Adrenal gland (tissue), 5 donors: ENCODE measurements at regions not wholly inside any gene's neighbourhood (a gene's known extent, or its start where the extent isn't known, plus 50 kb on each side); places are given as distances from the start of the nearest gene placed in this dataset.

Experiments
- CTCF ChIP-seq, 6 experiments: fragments of 450-650 bp in 4 of 6; fragments of 200-600 bp in 2 of 6; sonication (generic) in 1 of 6; IDR thresholded peaks; 1 replicate in 5 of 6; 2 replicates in 1 of 6; pipeline versions ENCODE4 v1.5.1 to v1.8.0; 2016 to 2021; ENCODE audit warnings: antibody characterized with exemption in 6 of 6, mild to moderate bottlenecking in 2 of 6, moderate library complexity in 1 of 6
- POLR2A ChIP-seq, 2 donors: fragments of 450-650 bp; IDR thresholded peaks; one replicate each; pipeline ENCODE4 v1.6.1; 2017; ENCODE audit warnings: antibody characterized with exemption in 2 of 2, mild to moderate bottlenecking in 2 of 2, moderate library complexity in 1 of 2
- donor health status: DM: no; HTN: no; CAD: no.

GRCh38 chr20:17097603-17098002 lies 129.2 kb upstream of the PCSK2 start:
- TF ChIP-seq POLR2A (IDR thresholded peaks at IDR 0.05) (no peak), CTCF (IDR thresholded peaks at IDR 0.05) (no peak)
